ENCODE measurements at regions not wholly inside any gene's neighbourhood (a gene's known extent, or its start where the extent isn't known, plus 50 kb on each side); places are given as distances from the start of the nearest gene placed in this dataset.
"Not testable (repeated sequence)": the region's sequence is repeated elsewhere in the genome, so short reads cannot be mapped to it uniquely, and the experiment has no call there.

- H3K4me3 ChIP-seq (ENCODE audit: low read depth, low read length), result no peak overlapping the region
- DNase-seq (ENCODE audit: low read depth), result no peak
- no peak for TF ChIP-seq CTCF (conservative IDR thresholded peaks at IDR 0.05; ENCODE audit: low read depth, low read length)
These were observed 304.1 kb downstream of the FAM72C start for GRCh38 chr1:143667730-143668129.

GRCh38 chr1:143666851-143667250 is 304.9 kb downstream of the FAM72C start:
- no peak overlapping the region for H3K4me3 ChIP-seq (ENCODE audit: low read depth, low read length)
- no peak for TF ChIP-seq CTCF (conservative IDR thresholded peaks at IDR 0.05; ENCODE audit: low read depth, low read length)
- DNase-seq (ENCODE audit: low read depth), result no peak

GRCh38 chr1:143665606-143666005 is 306.2 kb downstream of the FAM72C start:
- no peak overlapping the region for H3K4me3 ChIP-seq (ENCODE audit: low read depth, low read length)
- no peak for TF ChIP-seq CTCF (conservative IDR thresholded peaks at IDR 0.05; ENCODE audit: low read depth, low read length)
- DNase-seq (ENCODE audit: low read depth), result no peak

- H3K4me3 ChIP-seq (ENCODE audit: low read depth, low read length); DNase-seq (ENCODE audit: low read depth): not testable (repeated sequence)
These were observed 308.7 kb downstream of the FAM72C start for GRCh38 chr1:143663056-143663455.

- DNase-seq (ENCODE audit: low read depth), result no peak
- TF ChIP-seq CTCF (conservative IDR thresholded peaks at IDR 0.05; ENCODE audit: low read depth, low read length), result no peak
- H3K4me3 ChIP-seq (ENCODE audit: low read depth, low read length), result no peak overlapping the region
These were observed 310.2 kb downstream of the FAM72C start for GRCh38 chr1:143661418-143662101.

- DNase-seq (ENCODE audit: low read depth), result no peak
- no peak for TF ChIP-seq CTCF (conservative IDR thresholded peaks at IDR 0.05; ENCODE audit: low read depth, low read length)
- H3K4me3 ChIP-seq (ENCODE audit: low read depth, low read length), result no peak overlapping the region
These were observed 311.3 kb downstream of the FAM72C start for GRCh38 chr1:143660354-143660941.

- H3K4me3 ChIP-seq (ENCODE audit: low read depth, low read length), result no peak overlapping the region
- DNase-seq (ENCODE audit: low read depth), result no peak
- TF ChIP-seq CTCF (conservative IDR thresholded peaks at IDR 0.05; ENCODE audit: low read depth, low read length), result no peak
These were observed 318.4 kb downstream of the FAM72C start for GRCh38 chr1:143653429-143653802.

Measured in choroid plexus epithelial cell (primary cell).